H1 (cell line): ENCODE measurements at regions not wholly inside any gene's neighbourhood (a gene's known extent, or its start where the extent isn't known, plus 50 kb on each side); places are given as distances from the start of the nearest gene placed in this dataset.

Experiments
- CTCF ChIA-PET: fragments of 300-600 bp; sonication (Branson Sonifier 250); formaldehyde crosslinking; loops from one replicate; lab custom pipeline; 2021; ENCODE audit not compliant: partially characterized antibody; lab: Charles Lee
- POLR2A ChIA-PET: fragments of 300-600 bp; sonication (Branson Sonifier 250); formaldehyde crosslinking; loops from one replicate; lab custom pipeline; 2021; ENCODE audit warnings: inconsistent platforms; ENCODE audit not compliant: partially characterized antibody; lab: Charles Lee
- DNase-seq, 2 experiments: peaks; one replicate each; pipeline versions ENCODE4 v3.0.0 to v3.0.0-alpha.2; 2010 to 2022; ENCODE audit warnings: low spot score in 2 of 2, low read depth in 1 of 2, mixed read lengths in 1 of 2
- FAIRE-seq: peaks from 2 replicates; lab custom pipeline; 2011; peaks lifted over from hg19 to GRCh38; lab: Jason Lieb, UNC
- H2AFZ ChIP-seq: 2 replicates; pipeline ENCODE4 v1.8.1; 2012; ENCODE audit warnings: low read length, inconsistent platforms
- H2AK5ac ChIP-seq: 2 replicates; pipeline ENCODE4 v1.6.1; 2013; ENCODE audit warnings: low read depth, low read length
- H2BK120ac ChIP-seq: replicated peaks from 2 replicates; pipeline ENCODE3; 2013; ENCODE audit warnings: low read depth, low read length, inconsistent platforms
- H2BK12ac ChIP-seq: 2 replicates; pipeline ENCODE4 v1.6.1; 2013; ENCODE audit warnings: low read depth, low read length
- H2BK15ac ChIP-seq: 2 replicates; pipeline ENCODE4 v1.6.1; 2013; ENCODE audit warnings: low read length
- H2BK20ac ChIP-seq: 2 replicates; pipeline ENCODE4 v1.6.1; 2013; ENCODE audit warnings: low read length
- H2BK5ac ChIP-seq: 2 replicates; pipeline ENCODE4 v1.6.1; 2013; ENCODE audit warnings: low read depth, low read length
- H3K14ac ChIP-seq: 2 replicates; pipeline ENCODE4 v1.6.1; 2013; ENCODE audit warnings: inconsistent platforms; ENCODE audit not compliant: insufficient read length
- H3K18ac ChIP-seq: 2 replicates; pipeline ENCODE4 v1.6.1; 2013; ENCODE audit warnings: low read length; ENCODE audit errors: extremely low read depth
- H3K23ac ChIP-seq: 2 replicates; pipeline ENCODE4 v1.6.1; 2013; ENCODE audit warnings: inconsistent platforms; ENCODE audit not compliant: insufficient read length
- H3K23me2 ChIP-seq: 2 replicates; pipeline ENCODE4 v1.6.1; 2013; ENCODE audit warnings: low read depth, low read length
- H3K27ac ChIP-seq: 2 replicates; pipeline ENCODE4 v1.6.1; 2011; ENCODE audit warnings: low read depth, low read length, inconsistent platforms
- H3K27me3 ChIP-seq, 4 experiments: replicated peaks in 1 of 4; 1 replicate in 1 of 4; 2 replicates in 3 of 4; pipeline versions ENCODE4 v1.6.1 to v1.8.1; 2011 to 2013; ENCODE audit warnings: low read length in 3 of 4, mild to moderate bottlenecking in 3 of 4, inconsistent platforms in 2 of 4, mixed read lengths in 2 of 4, moderate library complexity in 1 of 4; ENCODE audit not compliant: control insufficient read depth in 3 of 4, insufficient read depth in 3 of 4; ENCODE audit errors: extremely low read depth in 1 of 4
- H3K36me3 ChIP-seq, 4 experiments: 2 replicates each; pipeline versions ENCODE4 v1.6.1 to v1.8.1; 2011 to 2013; ENCODE audit warnings: mild to moderate bottlenecking in 4 of 4, low read length in 3 of 4, moderate library complexity in 2 of 4, control low read depth in 1 of 4, inconsistent platforms in 1 of 4; ENCODE audit not compliant: insufficient read depth in 4 of 4, control insufficient read depth in 2 of 4
- H3K4ac ChIP-seq: replicated peaks from 2 replicates; pipeline ENCODE3; 2013; ENCODE audit warnings: low read length, low read depth, mixed read lengths, inconsistent platforms; ENCODE audit not compliant: insufficient read length
- H3K4me1 ChIP-seq, 4 experiments: replicated peaks in 1 of 4; 1 replicate in 1 of 4; 2 replicates in 3 of 4; pipeline versions ENCODE4 v1.6.1 to v1.8.1; 2011 to 2013; ENCODE audit warnings: low read length in 3 of 4, inconsistent platforms in 2 of 4, mixed read lengths in 1 of 4; ENCODE audit not compliant: insufficient read depth in 4 of 4, control insufficient read depth in 3 of 4
- H3K4me2 ChIP-seq, 2 experiments: 2 replicates each; pipeline versions ENCODE4 v1.6.1 to v1.8.1; 2011 to 2013; ENCODE audit warnings: low read depth in 2 of 2, low read length in 2 of 2, control low read depth in 1 of 2, inconsistent platforms in 1 of 2, mild to moderate bottlenecking in 1 of 2; ENCODE audit not compliant: insufficient read depth in 1 of 2
- H3K4me3 ChIP-seq, 4 experiments: fragments of 200-600, 300-600 bp in 1 of 4; sonication (generic), shearing (Covaris generic), sonication (Bioruptor Twin) in 1 of 4; 2 replicates each; pipeline versions ENCODE4 v1.5.1 to v1.8.1; 2011 to 2016; ENCODE audit warnings: low read length in 4 of 4, low read depth in 3 of 4, control low read depth in 2 of 4, inconsistent platforms in 2 of 4, mild to moderate bottlenecking in 2 of 4, mixed read lengths in 1 of 4, moderate library complexity in 1 of 4; ENCODE audit not compliant: insufficient read depth in 2 of 4; ENCODE audit errors: extremely low read depth in 1 of 4
- H3K56ac ChIP-seq: replicated peaks from 2 replicates; pipeline ENCODE3; 2013; ENCODE audit warnings: low read depth, mild to moderate bottlenecking, mixed read lengths, low read length, inconsistent platforms; ENCODE audit not compliant: insufficient read length
- H3K79me1 ChIP-seq: 2 replicates; pipeline ENCODE4 v1.6.1; 2013; ENCODE audit warnings: low read depth, low read length, control low read depth
- H3K79me2 ChIP-seq, 2 experiments: 2 replicates each; pipeline versions ENCODE4 v1.6.1 to v1.8.1; 2012 to 2013; ENCODE audit warnings: low read length in 2 of 2, mild to moderate bottlenecking in 2 of 2, inconsistent platforms in 1 of 2; ENCODE audit not compliant: insufficient read depth in 2 of 2, control insufficient read depth in 1 of 2
- H3K9ac ChIP-seq, 4 experiments: replicated peaks in 1 of 4; 1 replicate in 1 of 4; 2 replicates in 3 of 4; pipeline versions ENCODE4 v1.6.1 to v1.8.1; 2011 to 2013; ENCODE audit warnings: low read depth in 3 of 4, low read length in 3 of 4, control low read depth in 2 of 4, mild to moderate bottlenecking in 2 of 4, moderate library complexity in 2 of 4, inconsistent platforms in 1 of 4; ENCODE audit errors: extremely low read depth in 1 of 4
- H3K9me3 ChIP-seq, 2 experiments: 2 replicates each; pipeline versions ENCODE4 v1.6.1 to v1.8.1; 2012 to 2013; ENCODE audit warnings: mild to moderate bottlenecking in 2 of 2, moderate library complexity in 2 of 2, control low read depth in 1 of 2, inconsistent platforms in 1 of 2, low read depth in 1 of 2, low read length in 1 of 2, mixed read lengths in 1 of 2; ENCODE audit not compliant: insufficient read depth in 2 of 2
- H4K20me1 ChIP-seq, 2 experiments: replicated peaks in 1 of 2; 2 replicates each; pipeline versions ENCODE3 to v1.8.1; 2011 to 2013; ENCODE audit warnings: inconsistent platforms in 2 of 2, low read length in 2 of 2, mild to moderate bottlenecking in 1 of 2; ENCODE audit not compliant: insufficient read depth in 2 of 2, control insufficient read depth in 1 of 2
- H4K5ac ChIP-seq: 2 replicates; pipeline ENCODE4 v1.6.1; 2013; ENCODE audit warnings: low read length, low read depth, mixed read lengths, inconsistent platforms; ENCODE audit not compliant: insufficient read length
- H4K8ac ChIP-seq: 2 replicates; pipeline ENCODE4 v1.8.0; 2013; ENCODE audit warnings: mild to moderate bottlenecking, moderate library complexity, low read length, inconsistent platforms; ENCODE audit not compliant: insufficient read depth; ENCODE audit errors: extremely low read depth
- H4K91ac ChIP-seq: replicated peaks from 2 replicates; pipeline ENCODE3; 2013; ENCODE audit warnings: low read length, mixed read lengths, inconsistent platforms; ENCODE audit not compliant: insufficient read length
- CBX8 ChIP-seq: fragments of 300-800, 300-1000 bp; sonication (generic); IDR thresholded peaks from 2 replicates; pipeline ENCODE4 v1.7.1; 2016; ENCODE audit warnings: low read depth, low read length, borderline replicate concordance
- NRF1 ChIP-seq: IDR thresholded peaks from 2 replicates; pipeline ENCODE4 v1.6.1; 2011; ENCODE audit warnings: mild to moderate bottlenecking, low read depth, low read length, improper control_type of control experiment
- PHF8 ChIP-seq: fragments of 200-600 bp; sonication (generic); conservative IDR thresholded peaks from 2 replicates; pipeline ENCODE4 v1.7.1; 2012; ENCODE audit warnings: low read depth, mild to moderate bottlenecking, inconsistent platforms, low read length, moderate library complexity
- SIN3A ChIP-seq, 2 experiments: IDR thresholded peaks in 1 of 2; conservative IDR thresholded peaks in 1 of 2; 2 replicates each; pipeline ENCODE4 v1.6.1; 2011 to 2012; ENCODE audit warnings: low read length in 2 of 2, improper control_type of control experiment in 1 of 2, low read depth in 1 of 2, mild to moderate bottlenecking in 1 of 2
- WGBS, 2 experiments: shearing (Covaris generic) in 1 of 2; methylation state at CpG; one replicate each; pipeline versions ENCODE4 v1.1.6 to v1.1.7; 2013 to 2015; ENCODE audit warnings: low lambda C conversion rate in 2 of 2, mixed read lengths in 2 of 2, inconsistent platforms in 1 of 2, low coverage in 1 of 2, missing lambda C conversion rate in 1 of 2; ENCODE audit not compliant: insufficient replicate concordance in 2 of 2, insufficient coverage in 1 of 2, insufficient read length in 1 of 2; ENCODE audit errors: extremely low coverage in 1 of 2, missing lambda C conversion rate in 1 of 2; 5-methylcytosine and 5-hydroxymethylcytosine counted together

DNA sequence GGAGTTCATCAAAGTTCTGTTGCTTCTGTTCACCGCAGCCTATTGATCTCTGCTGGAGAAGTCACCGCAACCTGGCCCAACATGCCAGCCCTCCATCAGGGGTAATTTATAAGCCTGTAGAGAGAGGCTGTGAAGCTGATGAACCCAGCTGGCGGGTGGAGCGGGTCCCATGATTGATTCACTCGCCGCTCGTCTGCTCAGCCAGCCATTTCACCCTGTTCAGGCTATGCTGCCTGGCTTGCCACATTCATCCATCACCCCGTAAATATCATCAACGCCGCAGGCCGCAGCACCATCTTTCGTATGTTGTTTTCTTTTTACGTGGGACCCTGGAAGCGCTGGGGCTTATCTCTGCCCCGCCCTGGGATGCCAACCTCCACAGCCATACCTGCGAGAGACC lies 116.7 kb upstream of the OPCML start:
- H3K23ac ChIP-seq, result no peak overlapping the region
- H3K4me3 ChIP-seq, result no peak overlapping the region
- ChIA-PET CTCF (interaction anchor here (0.7 to 5.0 kb wide), 4 partner anchors 29 to 566 kb away, joined by 3 to 14 read pairs (median 3); no protein-coding TSS in a partner anchor), POLR2A (no interaction called here)
- H2BK120ac ChIP-seq, result no peak overlapping the region
- H3K27ac ChIP-seq, result no peak overlapping the region
- FAIRE-seq (no peak), DNase-seq (peak in 1 of 2 experiments; percentile 11)
- H4K5ac ChIP-seq, result no peak overlapping the region
- no peak overlapping the region for H3K18ac ChIP-seq
- no peak overlapping the region for H3K4me2 ChIP-seq
- no peak overlapping the region for H3K4ac ChIP-seq
- no peak overlapping the region for H3K14ac ChIP-seq
- no peak overlapping the region for H3K9ac ChIP-seq
- no peaks in the 10 kb centered on the region for H3K79me1 ChIP-seq
- no peak overlapping the region for H2BK5ac ChIP-seq
- H3K23me2 ChIP-seq, result no peaks in the 10 kb centered on the region
- no peak overlapping the region for H2AK5ac ChIP-seq
- no peaks in the 10 kb centered on the region for H3K36me3 ChIP-seq
- no peaks in the 10 kb centered on the region for H3K79me2 ChIP-seq
- no peak overlapping the region for H2AFZ ChIP-seq
- no peak overlapping the region for H2BK20ac ChIP-seq
- H3K4me1 ChIP-seq, result no peaks in the 10 kb centered on the region; a peak in 1 of 7 replicates
- H3K27me3 ChIP-seq, result no peaks in the 10 kb centered on the region
- no peak overlapping the region for H3K56ac ChIP-seq
- H4K91ac ChIP-seq, result no peak overlapping the region
- H4K20me1 ChIP-seq, result no peaks in the 10 kb centered on the region
- no peak overlapping the region for H4K8ac ChIP-seq
- H2BK15ac ChIP-seq, result no peak overlapping the region
- H2BK12ac ChIP-seq, result no peak overlapping the region
- H3K9me3 ChIP-seq, result no peaks in the 10 kb centered on the region
- WGBS, 2 experiments, result 90% methylated on average over 16 of the region's 16 CpGs; no CpG with 5 or more reads in 1 of the 2 experiments
- no peak for TF ChIP-seq SIN3A (conservative IDR thresholded peaks at IDR 0.05 in 1 of 2, IDR thresholded peaks at IDR 0.05 in 1 of 2; ENCODE audit: low read depth in 1 of 2, low read length in 2 of 2)
- TF ChIP-seq CBX8, result no peak
- TF ChIP-seq NRF1, result no peak
- TF ChIP-seq PHF8, result no peak
